ENCODE measurements at regions not wholly inside any gene's neighbourhood (a gene's known extent, or its start where the extent isn't known, plus 50 kb on each side); places are given as distances from the start of the nearest gene placed in this dataset.

DNA sequence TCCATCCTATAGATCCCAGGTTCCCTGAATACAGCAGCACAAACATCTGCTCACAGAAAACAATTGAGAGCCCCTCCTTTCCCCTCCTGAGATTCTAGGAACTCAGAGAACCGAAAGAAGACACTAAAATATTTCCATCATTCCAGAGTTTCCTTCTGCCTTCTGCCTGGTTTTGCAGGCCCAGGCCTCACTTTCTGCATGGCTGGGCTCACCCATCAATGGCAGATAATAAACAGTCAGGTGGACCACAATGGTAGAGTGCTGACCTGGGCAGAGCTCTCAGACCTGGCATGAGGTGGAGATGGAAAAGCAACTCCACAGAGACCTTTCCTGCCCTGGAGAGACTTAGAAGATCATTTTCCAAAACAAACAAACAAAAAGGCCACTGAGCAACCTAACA lies 389.1 kb downstream of the NXPE2 start:
- Histone ChIP-seq H3K9me3 (ENCODE audit: insufficient read depth, low read depth, low read length) (no peaks in the 10 kb centered on the region), H3K27ac (ENCODE audit: low read depth, low read length) (no peak overlapping the region), H3K27me3 (ENCODE audit: insufficient read depth, low read length) (no peaks in the 10 kb centered on the region), H3K4me2 (ENCODE audit: low read length) (no peak overlapping the region), H3K36me3 (ENCODE audit: insufficient read depth, low read length) (no peaks in the 10 kb centered on the region), H3K9ac (ENCODE audit: low read length) (no peak overlapping the region), H4K20me1 (ENCODE audit: insufficient read depth, low read length) (no peaks in the 10 kb centered on the region), H2AFZ (ENCODE audit: low read depth, low read length) (no peak overlapping the region), H3K79me2 (ENCODE audit: insufficient read depth, low read length) (no peaks in the 10 kb centered on the region), H3K4me3 (ENCODE audit: insufficient read depth, low read depth, low read length) (no peak overlapping the region), H3K4me1 (ENCODE audit: insufficient read depth, low read length) (no peaks in the 10 kb centered on the region)
- Mint-ChIP-seq H3K27me3 (ENCODE audit: low read depth, unreplicated experiment) (peaks cover 11% of the 10 kb centered on the region), H3K4me3 (ENCODE audit: unreplicated experiment) (no peak overlapping the region), H3K27ac (ENCODE audit: unreplicated experiment) (no peak overlapping the region), H3K36me3 (ENCODE audit: low read depth, unreplicated experiment) (no peaks in the 10 kb centered on the region), H3K9me3 (ENCODE audit: unreplicated experiment) (peaks cover 10% of the 10 kb centered on the region), H3K4me1 (ENCODE audit: low read depth, unreplicated experiment) (no peaks in the 10 kb centered on the region)
- TF ChIP-seq, protein P1, sequence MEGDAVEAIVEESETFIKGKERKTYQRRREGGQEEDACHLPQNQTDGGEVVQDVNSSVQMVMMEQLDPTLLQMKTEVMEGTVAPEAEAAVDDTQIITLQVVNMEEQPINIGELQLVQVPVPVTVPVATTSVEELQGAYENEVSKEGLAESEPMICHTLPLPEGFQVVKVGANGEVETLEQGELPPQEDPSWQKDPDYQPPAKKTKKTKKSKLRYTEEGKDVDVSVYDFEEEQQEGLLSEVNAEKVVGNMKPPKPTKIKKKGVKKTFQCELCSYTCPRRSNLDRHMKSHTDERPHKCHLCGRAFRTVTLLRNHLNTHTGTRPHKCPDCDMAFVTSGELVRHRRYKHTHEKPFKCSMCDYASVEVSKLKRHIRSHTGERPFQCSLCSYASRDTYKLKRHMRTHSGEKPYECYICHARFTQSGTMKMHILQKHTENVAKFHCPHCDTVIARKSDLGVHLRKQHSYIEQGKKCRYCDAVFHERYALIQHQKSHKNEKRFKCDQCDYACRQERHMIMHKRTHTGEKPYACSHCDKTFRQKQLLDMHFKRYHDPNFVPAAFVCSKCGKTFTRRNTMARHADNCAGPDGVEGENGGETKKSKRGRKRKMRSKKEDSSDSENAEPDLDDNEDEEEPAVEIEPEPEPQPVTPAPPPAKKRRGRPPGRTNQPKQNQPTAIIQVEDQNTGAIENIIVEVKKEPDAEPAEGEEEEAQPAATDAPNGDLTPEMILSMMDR (IDR thresholded peaks at IDR 0.05; ENCODE audit: insufficient read depth, low read depth, low read length) = no peak
- no peak for TF ChIP-seq EZH2 (IDR thresholded peaks at IDR 0.05; ENCODE audit: insufficient read depth, low read length)
- no peak for DNase-seq (ENCODE audit: low read depth)
- no peak for FAIRE-seq

DNA sequence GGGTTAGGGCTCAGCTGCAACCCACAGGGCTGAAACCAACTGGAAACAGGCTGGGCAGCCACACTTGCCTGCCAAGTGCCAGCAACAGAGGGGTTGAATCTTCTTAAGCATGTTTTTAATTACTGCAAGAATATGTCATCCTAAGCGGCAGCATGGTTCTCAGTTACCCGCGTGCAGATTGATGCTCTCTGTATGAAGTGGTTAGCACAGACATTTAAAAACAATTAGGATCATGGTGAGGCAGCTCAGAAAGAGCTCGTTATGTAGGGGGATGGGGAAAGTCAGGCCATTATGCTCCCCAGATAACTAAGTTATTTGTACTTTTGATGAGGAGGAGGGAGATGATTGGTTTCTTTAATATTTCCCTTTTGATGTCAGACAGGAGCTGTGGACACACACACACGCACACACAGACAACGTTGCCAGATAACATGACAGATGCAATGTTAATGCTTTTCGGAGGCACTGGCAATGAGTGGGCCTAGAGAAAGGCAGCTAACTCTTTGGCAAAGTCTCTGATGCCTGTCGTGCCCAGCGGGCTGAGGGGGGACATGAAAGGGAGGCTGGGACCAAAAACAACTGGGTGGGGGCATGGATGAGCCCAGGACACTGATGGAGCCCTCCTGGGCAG lies 389.7 kb downstream of the NXPE2 start:
- Histone ChIP-seq H3K4me2 (ENCODE audit: low read length) (no peak overlapping the region), H3K79me2 (ENCODE audit: insufficient read depth, low read length) (no peaks in the 10 kb centered on the region), H4K20me1 (ENCODE audit: insufficient read depth, low read length) (no peaks in the 10 kb centered on the region), H3K27ac (ENCODE audit: low read depth, low read length) (no peak overlapping the region), H3K9me3 (ENCODE audit: insufficient read depth, low read depth, low read length) (no peaks in the 10 kb centered on the region), H3K36me3 (ENCODE audit: insufficient read depth, low read length) (no peaks in the 10 kb centered on the region), H3K4me1 (ENCODE audit: insufficient read depth, low read length) (no peaks in the 10 kb centered on the region), H3K9ac (ENCODE audit: low read length) (no peak overlapping the region), H2AFZ (ENCODE audit: low read depth, low read length) (no peak overlapping the region), H3K4me3 (ENCODE audit: insufficient read depth, low read depth, low read length) (no peak overlapping the region), H3K27me3 (ENCODE audit: insufficient read depth, low read length) (no peaks in the 10 kb centered on the region)
- Mint-ChIP-seq H3K36me3 (ENCODE audit: low read depth, unreplicated experiment) (no peaks in the 10 kb centered on the region), H3K27ac (ENCODE audit: unreplicated experiment) (no peak overlapping the region), H3K27me3 (ENCODE audit: low read depth, unreplicated experiment) (peaks cover 11% of the 10 kb centered on the region), H3K4me1 (ENCODE audit: low read depth, unreplicated experiment) (no peaks in the 10 kb centered on the region), H3K4me3 (ENCODE audit: unreplicated experiment) (no peak overlapping the region), H3K9me3 (ENCODE audit: unreplicated experiment) (peaks cover 10% of the 10 kb centered on the region)
- TF ChIP-seq, protein P1 (IDR thresholded peaks at IDR 0.05; ENCODE audit: insufficient read depth, low read depth, low read length) = no peak
- no peak for TF ChIP-seq EZH2 (IDR thresholded peaks at IDR 0.05; ENCODE audit: insufficient read depth, low read length)
- DNase-seq (ENCODE audit: low read depth) (no peak), FAIRE-seq (no peak)

DNA sequence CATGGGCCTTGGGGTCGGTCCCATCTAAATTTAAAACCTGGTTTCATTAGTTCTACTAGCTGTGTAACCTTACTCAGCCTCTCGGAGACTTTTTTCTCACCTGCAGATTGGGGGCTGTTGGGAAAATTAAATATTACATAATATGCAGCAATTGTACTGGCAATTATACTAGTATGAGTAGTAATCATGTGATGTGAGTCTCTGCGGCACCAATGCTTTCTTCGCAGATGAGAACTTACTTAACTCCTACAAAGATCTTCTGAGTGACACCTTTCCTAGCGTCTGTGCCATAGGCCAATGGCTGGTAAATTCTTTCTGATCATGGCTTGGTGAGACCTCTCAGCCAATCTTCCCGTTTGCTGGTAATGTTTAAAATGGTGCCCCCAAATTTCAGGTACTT lies 391.3 kb downstream of the NXPE2 start:
- H3K9me3 Mint-ChIP-seq (ENCODE audit: unreplicated experiment) = peaks cover 9% of the 10 kb centered on the region
- H3K9ac ChIP-seq (ENCODE audit: low read length) = no peak overlapping the region
- H3K27me3 Mint-ChIP-seq (ENCODE audit: low read depth, unreplicated experiment) = peaks cover 22% of the 10 kb centered on the region
- no peaks in the 10 kb centered on the region for H3K4me1 ChIP-seq (ENCODE audit: insufficient read depth, low read length)
- no peak for FAIRE-seq
- H3K79me2 ChIP-seq (ENCODE audit: insufficient read depth, low read length) = no peaks in the 10 kb centered on the region
- no peaks in the 10 kb centered on the region for H3K27me3 ChIP-seq (ENCODE audit: insufficient read depth, low read length)
- no peaks in the 10 kb centered on the region for H3K36me3 Mint-ChIP-seq (ENCODE audit: low read depth, unreplicated experiment)
- no peak overlapping the region for H3K4me3 Mint-ChIP-seq (ENCODE audit: unreplicated experiment)
- H3K4me3 ChIP-seq (ENCODE audit: insufficient read depth, low read depth, low read length) = no peak overlapping the region
- H3K27ac Mint-ChIP-seq (ENCODE audit: unreplicated experiment) = no peak overlapping the region
- no peak overlapping the region for H2AFZ ChIP-seq (ENCODE audit: low read depth, low read length)
- TF ChIP-seq, protein P1 (IDR thresholded peaks at IDR 0.05; ENCODE audit: insufficient read depth, low read depth, low read length) = no peak
- no peak for TF ChIP-seq EZH2 (IDR thresholded peaks at IDR 0.05; ENCODE audit: insufficient read depth, low read length)
- peaks cover 3% of the 10 kb centered on the region for H3K9me3 ChIP-seq (ENCODE audit: insufficient read depth, low read depth, low read length)
- no peaks in the 10 kb centered on the region for H4K20me1 ChIP-seq (ENCODE audit: insufficient read depth, low read length)
- no peak for DNase-seq (ENCODE audit: low read depth)
- H3K4me2 ChIP-seq (ENCODE audit: low read length) = no peak overlapping the region
- no peaks in the 10 kb centered on the region for H3K36me3 ChIP-seq (ENCODE audit: insufficient read depth, low read length)
- no peaks in the 10 kb centered on the region for H3K4me1 Mint-ChIP-seq (ENCODE audit: low read depth, unreplicated experiment)
- H3K27ac ChIP-seq (ENCODE audit: low read depth, low read length) = no peak overlapping the region

Data from astrocyte (in vitro differentiated cells and primary cell).